ENCODE measurements at regions not wholly inside any gene's neighbourhood (a gene's known extent, or its start where the extent isn't known, plus 50 kb on each side); places are given as distances from the start of the nearest gene placed in this dataset.

DNA sequence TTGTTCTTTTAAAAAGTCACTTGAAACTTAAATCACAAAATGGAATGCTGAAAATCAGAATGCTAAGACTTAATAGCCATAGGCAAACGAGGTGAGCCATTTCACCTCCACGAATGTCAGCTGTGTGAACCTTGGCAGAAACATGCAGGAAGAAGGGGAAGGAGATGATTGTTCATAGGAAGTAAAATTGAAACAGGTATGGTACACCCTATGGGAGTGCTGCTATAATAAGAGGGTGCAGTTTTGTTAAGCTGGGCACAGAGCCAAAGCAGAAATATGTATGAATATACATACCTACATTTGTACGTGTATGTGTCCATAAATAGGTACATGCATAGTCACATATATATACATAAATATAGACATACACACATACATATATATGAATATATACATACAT lies 51.0 kb upstream of the SPINK5 start:
- DNase-seq: no peak

DNA sequence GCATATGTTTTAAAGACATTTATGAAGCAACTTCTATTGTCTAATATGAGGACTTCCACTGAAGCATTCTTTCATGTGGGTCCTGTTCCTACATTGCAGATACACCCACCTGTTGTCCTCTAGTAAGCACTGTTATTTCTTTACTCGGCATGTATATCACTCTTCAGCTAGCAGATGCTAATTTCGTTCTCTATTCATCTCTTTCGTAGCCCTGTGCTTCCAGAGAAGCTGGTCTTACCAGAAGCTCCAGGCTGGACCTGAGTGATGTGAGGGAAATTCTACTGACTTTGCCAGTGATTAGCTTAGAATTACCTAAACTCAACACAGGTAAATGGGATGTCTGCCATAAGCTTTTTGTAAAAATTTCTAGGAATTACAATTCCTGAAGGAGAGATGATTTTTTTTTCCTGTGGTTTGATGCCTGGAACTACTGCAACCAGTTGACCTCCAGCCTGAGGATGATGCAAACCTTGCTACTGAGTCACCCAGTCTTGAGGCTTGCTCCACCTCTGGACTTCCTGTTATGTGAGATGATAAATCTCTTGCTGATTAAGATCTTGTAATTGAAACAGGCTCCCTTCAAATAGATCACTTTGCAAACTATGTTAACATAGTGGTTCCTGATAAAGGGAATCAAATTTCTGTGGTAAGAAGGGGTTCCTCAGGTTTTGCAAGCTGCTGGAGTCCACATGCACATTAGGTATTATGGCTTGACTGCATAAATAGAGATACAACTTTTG lies 52.2 kb upstream of the SPINK5 start:
- DNase-seq: peak; percentile 8

DNA sequence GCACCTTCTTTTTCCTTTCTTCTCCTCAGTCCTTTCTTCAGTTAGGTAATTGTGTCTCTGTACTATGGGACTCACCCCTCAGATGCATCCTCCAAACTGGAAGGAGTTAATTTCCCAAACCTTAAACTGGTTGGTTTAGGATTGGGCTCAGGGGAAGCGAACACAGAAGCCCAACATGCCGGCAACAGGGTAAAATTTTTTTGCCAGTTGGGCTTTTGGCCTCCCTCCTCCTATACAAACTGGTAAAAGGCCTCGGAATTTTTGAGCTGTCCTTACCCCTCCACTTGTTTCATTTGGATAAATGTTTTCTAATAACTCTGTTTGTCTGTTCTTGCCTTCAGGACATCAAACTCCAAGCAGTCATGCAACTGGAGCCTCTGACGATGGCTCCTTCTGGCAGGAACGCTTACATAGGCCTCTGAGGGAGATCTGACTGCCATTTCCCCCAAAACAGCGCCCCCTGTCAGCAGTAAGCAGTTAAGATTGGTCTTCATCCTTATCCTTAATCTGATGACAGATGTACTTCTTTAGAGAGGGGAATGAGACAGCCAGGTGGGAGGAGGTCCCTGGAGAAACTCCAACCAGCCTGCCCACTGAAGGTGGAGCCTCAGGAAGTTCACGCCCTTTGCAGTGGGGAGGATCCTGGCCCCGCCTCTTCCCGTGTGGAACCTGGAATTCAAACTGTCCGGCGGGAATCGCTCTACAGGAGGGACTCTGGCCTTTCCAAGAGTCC lies 57.8 kb upstream of the SPINK5 start:
- peak; percentile 37 for DNase-seq

DNA sequence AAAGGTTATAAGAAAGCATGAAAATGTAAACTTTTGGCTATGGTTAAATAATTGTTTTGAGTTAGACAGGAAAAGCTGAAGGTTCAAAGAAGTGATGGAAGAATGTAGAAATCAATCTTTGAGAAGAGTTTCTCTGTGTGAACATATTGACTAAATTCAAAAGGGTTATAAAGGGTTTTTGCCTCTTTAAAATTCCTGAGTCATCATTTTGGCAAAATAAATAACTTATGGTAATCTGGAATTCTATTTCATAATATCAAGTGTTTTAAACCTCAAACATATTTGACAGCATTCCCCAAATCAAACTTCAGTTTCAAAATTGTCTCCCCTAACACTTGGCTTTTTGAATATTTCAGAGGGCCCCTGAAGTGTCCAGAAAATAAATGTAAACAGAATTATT lies 60.6 kb upstream of the SPINK5 start:
- no peak for DNase-seq

- DNase-seq: no peak
Observed at GRCh38 chr5:148002451-148002850, 61.3 kb upstream of the SPINK5 start.

DNA sequence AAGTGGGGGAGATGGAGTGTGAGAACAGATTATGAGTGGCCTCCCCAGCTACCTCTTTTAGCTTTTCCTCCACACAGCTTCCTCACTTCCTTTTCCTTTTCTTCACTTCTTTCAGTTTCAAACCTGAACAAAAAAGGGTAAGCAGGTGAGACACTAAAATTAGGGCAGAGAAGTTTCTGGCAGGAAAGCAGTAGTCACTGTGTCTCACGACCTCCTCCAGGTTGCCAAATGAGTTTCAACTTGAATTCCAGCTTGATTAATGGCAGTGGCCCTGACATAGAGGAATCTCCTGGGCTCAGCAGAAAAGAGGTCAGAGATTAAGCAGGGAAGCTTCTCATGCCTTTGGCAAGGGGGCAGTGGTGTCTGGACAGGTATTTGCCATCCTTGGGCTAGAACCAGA lies 63.7 kb upstream of the SPINK5 start:
- no peak for DNase-seq

DNA sequence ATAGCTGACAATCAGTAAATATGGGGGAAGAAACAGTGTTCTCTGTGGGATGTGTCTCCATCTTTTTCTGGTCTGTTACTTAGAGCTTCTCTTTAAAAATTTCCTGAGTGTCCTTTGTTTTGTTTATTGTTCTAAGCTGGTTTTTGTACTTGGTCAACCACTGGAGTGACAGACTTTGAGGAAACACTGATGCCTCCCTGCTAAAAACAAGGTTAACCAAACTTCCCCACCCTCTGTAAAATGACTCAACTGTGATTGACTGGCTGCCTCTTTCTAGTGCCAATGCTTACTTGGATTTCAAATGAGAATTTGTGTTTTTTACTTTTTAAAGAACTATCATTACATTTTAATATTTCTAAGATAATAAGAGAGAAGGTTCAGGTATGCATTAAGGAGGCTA lies 65.1 kb upstream of the SPINK5 start:
- DNase-seq: no peak

DNA sequence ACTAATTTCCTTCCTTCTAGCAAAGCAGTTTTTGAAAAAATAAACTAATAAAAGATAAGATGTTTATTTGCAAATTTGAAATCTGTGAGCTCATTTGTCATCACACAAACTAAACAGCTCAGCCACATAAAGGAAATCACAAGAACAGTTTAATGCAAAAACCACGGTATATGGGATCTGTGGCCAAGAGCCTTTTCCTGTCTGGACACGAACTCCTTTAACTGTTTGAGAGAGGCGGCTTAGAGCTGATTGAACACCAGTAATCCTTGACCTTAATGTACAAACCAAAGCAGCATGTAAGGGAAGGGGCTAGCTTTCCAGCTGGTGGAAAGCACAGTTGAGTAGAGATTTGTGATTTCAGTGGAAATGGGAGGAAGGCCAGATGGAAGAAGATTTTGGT lies 66.3 kb upstream of the SPINK5 start:
- DNase-seq: no peak

DNA sequence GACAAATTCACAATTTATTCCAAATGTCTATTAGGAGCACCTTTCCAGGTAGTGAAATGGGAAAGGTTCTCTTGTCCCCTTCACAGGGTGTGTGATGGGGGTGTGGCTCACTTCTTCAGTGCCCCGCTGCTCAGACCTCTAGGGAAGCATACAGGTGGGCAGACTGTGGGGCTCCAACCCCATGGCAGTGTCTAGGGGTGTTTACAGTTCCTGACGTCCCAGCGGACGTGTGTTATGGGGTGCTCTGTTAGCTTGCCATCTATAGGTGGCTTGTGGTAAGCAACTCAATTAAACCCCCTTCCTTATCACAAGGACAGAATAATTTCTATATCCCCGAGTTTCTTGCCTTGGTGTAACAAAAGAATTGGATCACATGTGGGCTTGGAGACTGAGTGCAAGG lies 67.4 kb upstream of the SPINK5 start:
- DNase-seq: no peak

GRCh38 chr5:147995846-147996245 lies 67.9 kb upstream of the SPINK5 start:
- no peak for DNase-seq

DNA sequence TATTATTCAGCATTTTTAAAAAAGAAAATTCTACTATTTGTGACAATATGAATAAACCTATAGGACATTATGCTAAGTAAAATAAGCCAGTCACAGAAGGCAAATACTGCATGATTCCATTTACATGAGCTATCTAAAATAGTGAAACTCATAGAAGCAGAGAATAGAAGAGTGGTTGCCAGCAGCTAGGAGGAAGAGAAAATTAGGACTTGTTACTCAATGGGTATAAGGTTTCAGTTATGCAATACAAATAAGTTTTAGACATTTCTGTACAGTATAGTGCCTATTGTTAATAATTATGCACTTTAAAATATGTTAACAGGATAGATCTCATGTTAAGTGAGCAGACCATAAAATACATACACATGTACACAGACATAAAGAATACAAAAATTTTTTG lies 73.8 kb upstream of the SPINK5 start:
- no peak for DNase-seq

GRCh38 chr5:147989239-147989638 lies 74.5 kb upstream of the SPINK5 start:
- no peak for DNase-seq

DNA sequence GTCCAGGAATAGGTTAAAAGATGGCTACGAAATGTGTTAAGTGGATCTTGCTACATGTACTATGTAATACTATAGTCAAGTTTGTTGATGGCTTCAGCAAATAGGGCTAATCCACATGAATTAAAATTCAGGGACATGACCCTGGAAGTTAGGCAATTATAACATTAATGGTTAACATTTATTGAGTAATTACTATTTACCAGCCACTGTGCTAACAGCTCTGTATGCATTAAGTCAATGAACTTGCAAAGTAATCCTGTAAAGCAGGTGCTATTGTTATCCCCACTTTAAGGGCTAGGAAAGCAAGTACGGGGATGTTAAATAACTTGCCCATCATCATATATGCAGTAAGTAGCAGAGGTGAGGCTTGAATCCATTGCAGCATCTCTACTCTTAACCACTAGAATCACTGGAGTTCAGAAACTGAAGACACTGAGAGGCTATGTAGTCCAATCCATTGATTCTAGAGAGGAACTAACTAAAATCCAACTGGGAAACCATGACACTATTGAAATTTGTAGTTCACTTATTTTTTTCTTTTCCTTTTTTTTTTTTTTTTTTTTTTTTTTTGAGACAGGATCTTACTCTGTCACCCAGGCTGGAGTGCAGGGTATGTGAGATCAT lies 77.5 kb upstream of the SPINK5 start:
- no peak for DNase-seq

- DNase-seq: no peak
Observed at GRCh38 chr5:147985608-147986007, 78.2 kb upstream of the SPINK5 start.

- no peak for DNase-seq
Observed at GRCh38 chr5:147983742-147984141, 77.4 kb upstream of the C5orf46 start.

GRCh38 chr5:147981074-147981473 lies 74.7 kb upstream of the C5orf46 start:
- no peak for DNase-seq

GRCh38 chr5:147979761-147980160 lies 73.4 kb upstream of the C5orf46 start:
- no peak for DNase-seq

DNA sequence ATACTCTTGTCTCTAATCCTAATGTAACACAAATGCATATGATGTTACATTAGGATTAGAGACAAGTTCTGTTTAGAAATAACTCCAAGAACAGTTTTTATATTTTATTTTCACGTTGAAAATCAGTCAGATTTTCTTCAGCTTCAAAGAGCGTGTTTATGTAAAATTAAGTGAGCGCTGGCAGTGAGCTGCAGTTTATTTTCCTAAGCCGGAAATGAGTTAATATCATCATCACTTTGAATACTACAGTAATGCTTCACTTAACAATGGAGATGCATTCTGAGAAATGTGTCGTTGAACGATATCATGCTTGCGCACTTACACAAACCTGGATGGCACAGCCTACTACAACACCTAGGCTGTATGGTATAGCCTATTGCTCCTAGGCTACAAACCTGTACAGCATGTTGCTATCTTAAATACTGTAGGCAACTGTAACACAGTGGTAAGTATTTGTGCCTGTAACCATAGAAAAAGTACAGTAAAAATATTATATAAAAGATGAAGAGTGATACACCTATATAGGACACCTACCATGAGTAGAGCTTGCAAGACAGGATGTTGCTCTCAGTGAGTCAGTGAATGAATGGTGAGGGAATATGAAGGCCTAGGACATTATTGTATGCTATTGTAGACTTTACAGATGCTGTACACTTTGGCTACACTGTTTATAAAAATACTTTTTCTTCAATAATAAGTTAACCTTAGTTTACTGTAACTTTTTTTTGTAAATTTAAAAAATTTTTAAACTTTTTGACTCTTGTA lies 65.9 kb upstream of the C5orf46 start:
- DNase-seq: no peak

DNA sequence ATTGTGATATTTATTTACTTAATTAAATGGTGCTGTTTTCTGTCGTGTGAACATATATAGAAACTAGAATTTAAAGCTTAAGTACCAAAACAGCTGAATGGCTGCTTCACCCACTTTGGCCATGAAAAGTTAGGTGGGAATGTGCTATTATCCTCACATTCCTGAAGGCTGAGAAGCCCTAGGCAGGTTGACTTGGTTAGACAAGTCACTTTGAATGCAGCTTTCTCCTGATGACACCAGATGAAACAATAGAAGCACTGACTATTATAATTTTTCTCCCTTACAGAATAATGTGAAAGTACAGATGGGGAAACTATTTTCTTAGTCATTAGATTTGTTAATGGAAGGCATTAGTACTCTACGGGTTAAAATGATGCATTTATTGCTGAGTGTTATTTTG lies 65.1 kb upstream of the C5orf46 start:
- no peak for DNase-seq

- peak; percentile 12 for DNase-seq
Observed at GRCh38 chr5:147968855-147969254, 62.5 kb upstream of the C5orf46 start.

DNA sequence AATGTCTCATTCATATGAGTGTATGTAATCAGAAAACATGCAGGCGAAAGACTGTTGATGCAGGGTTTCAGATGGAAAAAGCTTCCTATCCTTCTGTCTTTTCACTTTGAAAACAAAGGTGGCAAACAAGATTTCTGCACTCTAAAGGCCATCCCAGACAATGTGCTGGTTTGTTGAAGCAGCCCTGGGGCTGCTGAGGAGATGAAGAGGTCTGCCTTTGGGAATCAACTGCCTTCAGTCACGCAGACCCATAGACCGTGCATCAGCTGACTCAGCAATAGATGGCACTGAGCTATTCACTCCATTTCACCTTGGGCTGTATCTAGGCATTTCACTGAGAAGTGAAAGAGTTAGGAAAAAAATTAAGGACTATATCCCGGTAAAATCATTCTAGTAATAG lies 60.5 kb upstream of the C5orf46 start:
- DNase-seq: no peak

GRCh38 chr5:147966326-147966725 lies 60.0 kb upstream of the C5orf46 start:
- no peak for DNase-seq

GRCh38 chr5:147965715-147966114 lies 59.4 kb upstream of the C5orf46 start:
- DNase-seq: no peak

Measured in dermis blood vessel endothelial cell (primary cell).